ENCODE measurements at regions not wholly inside any gene's neighbourhood (a gene's known extent, or its start where the extent isn't known, plus 50 kb on each side); places are given as distances from the start of the nearest gene placed in this dataset.

GRCh38 chr13:50144246-50145160 is 129.3 kb downstream of the KCNRG start:
- no peak for TF ChIP-seq CTCF (IDR thresholded peaks at IDR 0.05)
- ATAC-seq (ENCODE audit: low FRiP score) (no peak), DNase-seq (ENCODE audit: low spot score) (no peak)

- no peak for ATAC-seq (ENCODE audit: low FRiP score)
- no peak for DNase-seq (ENCODE audit: low spot score)
- TF ChIP-seq CTCF (IDR thresholded peaks at IDR 0.05) = no peak
These were observed 134.0 kb downstream of the KCNRG start for GRCh38 chr13:50149214-50149613.

GRCh38 chr13:50149932-50150331 is 134.7 kb downstream of the KCNRG start:
- ATAC-seq (ENCODE audit: low FRiP score) = peak; percentile 62
- TF ChIP-seq CTCF (IDR thresholded peaks at IDR 0.05) = no peak
- DNase-seq (ENCODE audit: low spot score) = no peak

- TF ChIP-seq CTCF (IDR thresholded peaks at IDR 0.05) = no peak
- DNase-seq (ENCODE audit: low spot score) (no peak), ATAC-seq (ENCODE audit: low FRiP score) (no peak)
These were observed 137.0 kb downstream of the KCNRG start for GRCh38 chr13:50152224-50152623.

- ATAC-seq (ENCODE audit: low FRiP score) (no peak), DNase-seq (ENCODE audit: low spot score) (no peak)
- no peak for TF ChIP-seq CTCF (IDR thresholded peaks at IDR 0.05)
These were observed 137.5 kb downstream of the KCNRG start for GRCh38 chr13:50152655-50153309.

GRCh38 chr13:50153401-50153800 is 138.2 kb downstream of the KCNRG start:
- no peak for ATAC-seq (ENCODE audit: low FRiP score)
- no peak for TF ChIP-seq CTCF (IDR thresholded peaks at IDR 0.05)
- DNase-seq (ENCODE audit: low spot score) = no peak
